ENCODE measurements at regions not wholly inside any gene's neighbourhood (a gene's known extent, or its start where the extent isn't known, plus 50 kb on each side); places are given as distances from the start of the nearest gene placed in this dataset.

GRCh38 chr9:18238752-18239447 lies 235.1 kb upstream of the ADAMTSL1 start:
- DNase-seq (ENCODE audit: low read depth), result no peak
- no peak overlapping the region for H3K4me3 ChIP-seq (ENCODE audit: low read depth, low read length)
- no peak for TF ChIP-seq CTCF (IDR thresholded peaks at IDR 0.05; ENCODE audit: low read depth, low read length, missing control alignments)

- TF ChIP-seq CTCF (IDR thresholded peaks at IDR 0.05; ENCODE audit: low read depth, low read length, missing control alignments), result no peak
- DNase-seq (ENCODE audit: low read depth), result no peak
- no peak overlapping the region for H3K4me3 ChIP-seq (ENCODE audit: low read depth, low read length)
These were observed 233.7 kb upstream of the ADAMTSL1 start for GRCh38 chr9:18240213-18240612.

GRCh38 chr9:18245911-18246310 lies 228.0 kb upstream of the ADAMTSL1 start:
- DNase-seq (ENCODE audit: low read depth), result no peak
- peak; percentile 14 for TF ChIP-seq CTCF (IDR thresholded peaks at IDR 0.05; ENCODE audit: low read depth, low read length, missing control alignments)

GRCh38 chr9:18250053-18250452 lies 223.9 kb upstream of the ADAMTSL1 start:
- H3K4me3 ChIP-seq (ENCODE audit: low read depth, low read length), result no peak overlapping the region
- DNase-seq (ENCODE audit: low read depth), result no peak
- no peak for TF ChIP-seq CTCF (IDR thresholded peaks at IDR 0.05; ENCODE audit: low read depth, low read length, missing control alignments)

More at GRCh38 chr9:18245911-18246310, 228.0 kb upstream of the ADAMTSL1 start:
- H3K4me3 ChIP-seq (ENCODE audit: low read depth, low read length), result no peak overlapping the region

GRCh38 chr9:18253950-18254349 lies 220.0 kb upstream of the ADAMTSL1 start:
- TF ChIP-seq CTCF (IDR thresholded peaks at IDR 0.05; ENCODE audit: low read depth, low read length, missing control alignments), result no peak
- no peak for DNase-seq (ENCODE audit: low read depth)
- no peak overlapping the region for H3K4me3 ChIP-seq (ENCODE audit: low read depth, low read length)

GRCh38 chr9:18255158-18255629 lies 218.8 kb upstream of the ADAMTSL1 start:
- peak; percentile 24 for DNase-seq (ENCODE audit: low read depth)
- H3K4me3 ChIP-seq (ENCODE audit: low read depth, low read length), result no peak overlapping the region
- TF ChIP-seq CTCF (IDR thresholded peaks at IDR 0.05; ENCODE audit: low read depth, low read length, missing control alignments), result peak; percentile 87

GRCh38 chr9:18255747-18256146 lies 218.2 kb upstream of the ADAMTSL1 start:
- no peak for DNase-seq (ENCODE audit: low read depth)
- TF ChIP-seq CTCF (IDR thresholded peaks at IDR 0.05; ENCODE audit: low read depth, low read length, missing control alignments), result no peak
- H3K4me3 ChIP-seq (ENCODE audit: low read depth, low read length), result no peak overlapping the region
